Fibroblast of skin of scalp (primary cell): ENCODE measurements at regions not wholly inside any gene's neighbourhood (a gene's known extent, or its start where the extent isn't known, plus 50 kb on each side); places are given as distances from the start of the nearest gene placed in this dataset.
"Not testable (repeated sequence)": the region's sequence is repeated elsewhere in the genome, so short reads cannot be mapped to it uniquely, and the experiment has no call there.

ENCODE experiments used
- DNase-seq: peaks from one replicate; pipeline ENCODE4 v3.0.0-alpha.2; 2013

DNA sequence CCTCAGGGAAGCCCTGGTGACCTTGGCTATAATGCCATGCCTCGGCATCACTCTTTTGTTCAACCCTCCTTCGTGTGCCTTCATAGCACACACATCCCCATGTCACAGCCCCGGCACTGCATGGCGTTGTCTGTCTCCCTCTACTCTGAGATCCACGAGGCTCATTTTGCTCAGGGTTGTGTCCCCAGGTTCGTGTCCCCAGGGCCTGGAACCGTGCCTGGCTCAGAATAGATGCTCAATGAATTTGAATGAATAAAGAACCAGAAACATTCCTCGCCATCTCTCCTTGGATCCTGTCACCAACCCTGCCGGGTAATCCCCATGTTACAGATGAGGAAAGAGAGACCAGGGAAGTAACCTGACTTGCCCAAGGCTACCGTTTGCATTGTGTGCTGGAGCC lies 177.3 kb downstream of the PTPRU start:
- no peak for DNase-seq

DNA sequence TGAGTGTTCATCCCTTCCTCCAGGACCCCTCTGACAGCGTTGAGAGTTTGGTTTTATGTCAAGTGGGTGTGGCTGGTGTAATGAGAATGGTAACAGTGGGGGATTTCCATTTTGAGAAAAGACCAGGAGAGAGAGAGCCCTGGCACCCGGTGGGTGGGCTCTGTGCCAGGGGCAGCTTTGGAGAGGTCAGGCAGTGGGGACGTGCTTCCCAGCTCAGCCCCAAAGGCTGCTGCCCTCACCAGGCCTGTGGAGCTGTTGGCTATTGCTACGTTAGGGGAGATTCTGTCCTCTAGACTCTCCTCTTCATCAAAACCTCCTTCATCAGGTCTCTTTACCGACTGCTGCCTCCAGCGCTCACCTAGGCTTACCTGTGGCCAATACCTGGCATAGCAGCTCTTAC lies 176.3 kb downstream of the PTPRU start:
- DNase-seq: no peak

DNA sequence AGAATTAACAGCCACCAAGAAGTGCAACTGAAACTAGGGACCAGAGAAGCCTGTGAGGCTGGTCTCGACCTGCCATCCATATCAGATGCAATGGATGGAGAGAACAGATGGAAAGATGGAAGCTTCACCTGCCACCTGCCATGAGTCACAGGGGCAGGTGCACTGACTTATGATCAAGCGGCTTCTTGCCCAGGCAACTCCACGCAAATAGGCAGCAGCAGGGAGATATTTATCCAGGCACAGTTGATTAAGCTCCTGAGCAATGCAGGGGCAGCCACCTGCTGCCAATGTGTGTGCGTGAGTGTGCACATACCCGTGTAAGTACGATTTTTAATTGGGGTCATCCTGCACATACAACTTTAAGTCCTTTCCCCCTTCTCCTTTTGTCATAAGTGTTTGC lies 174.2 kb downstream of the PTPRU start:
- no peak for DNase-seq

DNA sequence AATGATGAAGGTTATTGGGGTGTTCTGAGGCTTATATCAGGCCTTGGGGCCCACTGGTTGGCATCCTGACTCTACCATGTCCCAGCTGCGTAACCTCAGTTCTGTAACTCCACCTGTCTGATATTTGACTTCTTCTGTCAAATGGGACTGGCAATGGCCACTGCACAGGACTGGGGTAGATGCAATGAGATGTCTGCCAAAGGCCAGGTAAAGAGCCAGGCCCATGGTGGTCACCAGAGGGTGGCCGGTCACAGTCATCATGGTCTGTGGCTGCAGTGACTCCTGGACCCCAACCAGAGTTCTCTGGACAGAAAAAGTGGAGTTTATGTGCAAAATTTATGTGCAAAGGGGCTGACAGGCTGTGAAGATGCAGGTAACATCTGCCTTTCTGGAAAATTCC lies 173.3 kb downstream of the PTPRU start:
- DNase-seq: no peak

DNA sequence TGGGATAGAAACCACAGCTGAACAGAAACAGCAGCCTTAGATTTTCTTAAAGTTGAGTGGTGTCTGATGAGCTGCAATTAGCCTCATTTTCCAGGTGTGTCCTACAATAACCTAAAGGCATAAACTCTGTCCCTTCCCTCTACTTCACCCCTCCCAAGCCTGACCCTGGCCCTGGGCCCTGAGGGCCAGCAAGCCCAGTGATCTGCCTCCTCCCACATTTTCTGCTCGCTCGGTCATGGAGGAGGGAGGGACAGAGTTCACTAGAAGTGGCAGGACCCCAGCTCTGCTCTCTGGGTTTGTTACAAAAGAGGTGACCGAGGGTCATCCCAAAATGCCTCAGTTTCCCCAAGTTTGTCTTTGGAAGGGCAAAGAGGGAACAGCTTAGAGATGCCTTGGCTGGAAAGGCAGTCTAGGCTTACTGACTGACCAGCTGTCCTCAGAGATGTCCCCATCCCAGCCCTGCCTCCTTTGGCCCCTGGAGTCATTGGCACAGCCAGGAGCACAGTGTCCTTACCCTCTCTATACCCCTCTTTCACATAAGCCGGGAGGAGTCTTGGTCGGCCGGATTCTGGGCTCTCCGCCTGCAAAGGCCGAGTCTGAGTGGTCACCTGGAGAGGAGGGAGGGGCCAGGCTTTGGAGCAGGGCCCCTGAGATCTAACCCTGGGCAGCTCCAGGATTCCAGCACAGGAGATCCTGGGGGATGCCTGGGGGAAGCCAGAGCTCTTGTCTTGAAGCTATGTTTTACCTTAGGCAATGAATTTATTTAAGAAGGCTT lies 172.7 kb downstream of the PTPRU start:
- no peak for DNase-seq

DNA sequence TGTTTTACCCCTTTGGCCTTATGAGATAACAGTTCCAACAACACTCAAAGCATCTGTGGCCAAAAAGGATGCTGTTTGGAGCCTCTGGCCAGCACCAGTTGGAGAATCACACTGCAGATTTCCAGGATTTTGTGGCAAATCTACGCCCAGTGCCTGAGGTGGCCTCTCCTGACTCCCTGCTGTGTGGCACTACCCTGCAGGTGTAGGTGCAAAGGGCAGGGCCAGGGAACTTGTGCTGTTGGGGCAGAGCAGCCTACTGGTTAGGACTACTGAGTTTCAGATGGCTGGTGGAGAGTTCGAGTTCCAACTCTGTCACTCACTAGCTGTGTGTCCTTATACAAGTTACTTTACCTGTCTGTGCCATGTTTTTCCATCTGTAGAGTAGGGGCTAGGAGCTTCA lies 170.5 kb downstream of the PTPRU start:
- no peak for DNase-seq

DNA sequence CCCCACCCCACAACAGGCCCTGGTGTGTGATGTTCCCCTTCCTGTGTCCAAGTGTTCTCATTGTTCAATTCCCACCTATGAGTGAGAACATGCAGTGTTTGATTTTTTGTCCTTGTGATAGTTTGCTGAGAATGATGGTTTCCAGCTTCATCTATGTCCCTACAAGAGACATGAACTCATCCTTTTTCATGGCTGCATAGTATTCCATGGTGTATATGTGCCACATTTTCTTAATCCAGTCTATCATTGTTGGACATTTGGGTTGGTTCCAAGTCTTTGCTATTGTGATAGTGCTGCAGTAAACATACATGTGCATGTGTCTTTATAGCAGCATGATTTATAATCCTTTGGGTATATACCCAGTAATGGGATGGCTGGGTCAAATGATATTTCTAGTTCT lies 163.9 kb downstream of the PTPRU start:
- not testable (repeated sequence) for DNase-seq

DNA sequence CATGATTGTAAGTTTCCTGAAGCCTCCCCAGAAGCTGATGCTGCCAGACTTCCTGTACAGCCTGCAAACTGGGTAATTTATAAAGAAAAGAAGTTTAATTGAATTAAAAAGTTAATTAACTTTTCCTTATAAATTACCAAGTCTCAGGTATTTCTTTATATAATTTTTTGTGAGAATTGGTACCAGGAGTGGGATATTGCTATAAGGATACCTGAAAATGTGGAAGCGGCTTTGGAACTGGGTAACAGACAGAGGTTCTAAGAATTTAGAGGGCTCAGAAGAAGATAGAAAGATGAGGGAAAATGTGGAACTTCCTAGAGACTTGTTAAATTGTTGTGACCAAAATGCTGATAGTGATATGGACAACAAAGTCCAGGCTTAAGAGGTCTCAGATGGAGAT lies 163.1 kb downstream of the PTPRU start:
- DNase-seq: no peak

DNA sequence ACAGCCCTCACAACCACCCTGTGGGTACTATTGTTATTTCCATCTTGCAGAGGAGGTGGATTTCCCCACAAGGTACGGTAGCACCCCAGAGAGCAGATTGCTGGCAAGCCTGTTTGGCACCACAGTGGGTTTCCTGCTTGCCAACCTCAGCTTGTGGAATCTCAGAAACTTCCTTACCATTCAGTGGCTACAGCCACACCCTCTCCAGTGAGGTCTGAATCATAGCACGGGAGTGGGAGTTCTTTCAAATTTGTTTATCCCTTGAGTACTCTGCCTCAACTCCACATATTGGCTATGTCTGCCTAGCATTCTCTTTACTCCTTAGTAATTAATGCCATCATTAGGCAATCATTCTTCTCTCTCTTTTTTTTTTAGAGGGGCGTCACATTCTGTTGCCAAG lies 162.1 kb downstream of the PTPRU start:
- no peak for DNase-seq

DNA sequence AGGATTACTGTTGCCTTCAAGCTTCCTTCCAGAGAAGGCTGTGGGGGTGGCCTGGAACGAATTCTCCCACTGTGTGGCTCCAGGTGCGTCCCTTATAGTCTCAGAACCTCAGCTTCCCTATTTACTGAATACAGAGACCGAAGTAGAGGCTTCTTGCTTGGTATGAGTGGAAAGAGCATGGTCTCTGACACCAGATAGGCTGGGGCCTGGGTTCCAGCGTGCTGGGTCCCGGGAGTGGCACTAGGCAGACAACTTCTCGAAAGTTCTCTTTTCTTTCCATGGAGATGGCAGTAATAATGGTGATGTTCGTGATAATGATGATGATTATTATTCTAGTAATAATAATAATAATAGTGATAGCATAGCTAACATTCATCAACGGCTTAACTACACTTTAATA lies 161.7 kb downstream of the PTPRU start:
- DNase-seq: no peak

DNA sequence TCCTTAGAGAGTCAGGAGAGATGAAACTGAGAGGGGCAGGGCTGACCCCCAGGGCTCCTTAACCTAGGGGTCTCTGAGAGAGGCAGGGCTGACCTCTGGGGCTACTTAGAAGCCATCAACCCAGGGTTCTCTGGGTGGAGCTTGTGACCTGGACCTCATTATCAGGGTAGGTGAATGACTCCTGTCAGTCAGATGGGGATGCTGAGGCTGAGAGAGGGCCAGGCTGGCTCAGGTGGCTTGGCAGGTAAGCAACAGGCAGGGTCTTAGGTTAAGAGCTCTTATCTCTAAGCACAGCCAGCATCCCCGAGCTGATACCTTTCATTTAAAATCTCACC lies 160.9 kb downstream of the PTPRU start:
- DNase-seq: no peak

DNA sequence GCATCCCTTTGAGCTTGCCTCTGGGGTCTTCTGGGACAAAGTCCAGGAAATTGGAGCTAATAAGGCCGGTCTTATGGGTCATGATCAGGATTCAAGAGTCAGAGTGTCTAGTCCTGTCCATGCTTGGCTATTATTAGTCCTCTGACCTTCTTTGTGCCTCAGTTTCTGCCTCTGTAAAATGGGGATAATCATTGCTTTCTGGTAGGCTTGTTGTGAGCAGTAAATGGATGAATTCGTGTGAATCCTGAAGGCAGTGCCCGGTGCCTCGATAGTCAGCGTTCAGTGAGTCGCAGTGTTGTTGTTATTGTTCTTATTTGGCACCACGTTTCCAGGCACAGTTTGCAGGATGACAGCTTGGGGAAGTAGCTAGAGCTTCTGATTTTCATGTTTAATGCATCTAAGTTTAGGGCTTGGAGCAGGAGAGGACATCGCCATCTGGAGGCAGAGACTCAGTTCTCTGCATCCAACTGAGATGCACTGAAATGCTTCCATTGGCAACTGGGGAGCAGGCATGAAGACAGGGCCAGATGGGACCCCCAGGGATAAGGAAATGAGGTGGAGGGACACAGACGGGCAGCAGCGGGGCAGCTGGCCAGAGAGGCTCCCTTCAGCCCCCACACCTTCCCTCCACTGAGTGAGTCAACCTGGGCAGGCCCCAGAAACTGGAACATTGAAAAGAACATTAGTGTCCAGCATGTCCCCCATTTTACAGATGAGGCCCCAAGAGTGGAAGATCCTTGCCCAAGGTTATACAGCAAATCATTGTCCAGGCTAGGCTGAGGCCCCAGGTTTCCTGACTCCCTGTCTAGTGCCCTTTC lies 160.3 kb downstream of the PTPRU start:
- DNase-seq: no peak

DNA sequence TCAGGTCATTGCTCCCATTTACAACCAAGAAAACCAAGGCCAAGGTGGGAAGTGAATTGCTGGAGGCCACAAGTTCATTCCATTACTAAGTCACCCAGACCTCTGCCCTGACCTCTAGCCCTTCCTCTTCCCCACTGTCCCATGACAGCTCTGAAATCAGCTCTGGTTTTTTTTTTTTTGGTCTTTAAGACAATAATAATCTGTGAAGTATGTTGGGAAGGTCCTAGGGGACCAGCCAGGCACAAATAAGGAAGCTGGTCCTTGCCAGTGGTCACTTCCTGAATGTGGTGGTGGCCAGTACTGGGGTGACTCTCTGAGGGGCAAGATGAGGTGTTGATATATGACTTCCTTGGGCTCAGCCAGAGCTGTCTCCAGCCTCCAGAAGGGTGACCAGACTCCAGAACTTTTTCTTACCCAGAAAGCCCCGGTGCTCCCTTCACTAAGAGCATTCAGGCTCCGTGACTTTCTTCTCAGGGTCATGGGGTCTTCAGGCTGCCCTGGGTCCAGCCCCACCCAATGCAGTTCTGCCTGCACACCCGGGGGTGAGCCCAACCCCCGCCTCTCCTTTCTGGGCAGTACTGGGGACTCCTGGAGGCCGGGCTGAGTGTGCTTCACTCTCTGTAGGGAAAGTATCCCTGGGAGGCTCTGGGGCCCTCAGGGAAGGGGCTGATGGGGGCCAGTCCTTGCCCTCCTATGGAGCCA lies 159.6 kb downstream of the PTPRU start:
- no peak for DNase-seq

DNA sequence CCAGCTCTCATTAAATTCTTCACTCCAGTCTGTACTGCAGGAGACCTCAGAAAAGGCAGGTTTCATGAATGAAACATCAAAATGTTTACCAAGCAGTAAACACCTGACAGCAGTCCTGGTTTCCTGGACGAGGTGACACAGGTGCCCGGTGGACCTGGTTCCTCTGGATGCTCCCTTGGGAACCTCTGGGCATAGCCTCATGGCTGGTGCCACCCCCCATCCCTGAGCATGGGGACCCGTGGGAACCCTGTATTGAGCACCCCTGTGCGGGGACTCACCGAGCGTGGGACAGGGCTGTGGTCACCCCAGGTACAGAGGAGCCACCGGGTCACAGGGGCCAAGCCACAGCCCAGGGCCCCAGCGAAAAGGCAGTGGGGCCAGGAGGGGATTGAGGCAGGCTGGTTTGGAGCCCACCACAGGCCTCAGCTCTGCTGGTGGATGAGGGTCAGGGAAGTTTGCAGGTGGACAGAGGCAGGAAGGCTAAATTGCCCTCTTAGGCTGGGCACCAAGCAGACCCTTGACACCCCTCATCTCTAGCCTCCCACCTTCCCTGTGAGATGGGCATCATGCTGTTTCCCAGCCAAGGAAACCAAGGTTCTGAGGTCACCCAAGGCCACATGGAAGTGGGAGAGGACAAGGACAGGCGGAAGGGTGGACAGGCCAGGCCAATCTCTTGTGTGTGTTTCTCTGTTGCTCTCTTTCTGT lies 158.4 kb downstream of the PTPRU start:
- no peak for DNase-seq

DNA sequence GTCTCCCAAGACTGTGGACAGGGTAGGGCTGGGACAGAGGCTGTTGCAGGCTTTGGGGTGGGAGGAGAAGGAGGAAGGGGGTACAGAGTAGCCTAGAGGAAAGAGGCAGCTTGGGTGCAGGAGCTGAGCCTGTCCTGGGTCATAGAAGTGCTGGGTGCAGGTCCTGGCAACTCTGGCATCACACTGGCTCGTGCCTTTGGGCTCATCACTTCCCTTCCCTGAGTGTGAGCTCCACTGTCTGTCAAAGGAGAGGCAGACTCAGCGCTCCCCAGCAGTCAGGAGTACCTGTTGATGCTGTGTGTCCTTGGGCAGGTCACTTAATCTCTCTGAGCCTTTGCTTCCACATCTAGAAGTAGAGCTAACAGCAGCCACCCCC lies 157.1 kb downstream of the PTPRU start:
- no peak for DNase-seq

DNA sequence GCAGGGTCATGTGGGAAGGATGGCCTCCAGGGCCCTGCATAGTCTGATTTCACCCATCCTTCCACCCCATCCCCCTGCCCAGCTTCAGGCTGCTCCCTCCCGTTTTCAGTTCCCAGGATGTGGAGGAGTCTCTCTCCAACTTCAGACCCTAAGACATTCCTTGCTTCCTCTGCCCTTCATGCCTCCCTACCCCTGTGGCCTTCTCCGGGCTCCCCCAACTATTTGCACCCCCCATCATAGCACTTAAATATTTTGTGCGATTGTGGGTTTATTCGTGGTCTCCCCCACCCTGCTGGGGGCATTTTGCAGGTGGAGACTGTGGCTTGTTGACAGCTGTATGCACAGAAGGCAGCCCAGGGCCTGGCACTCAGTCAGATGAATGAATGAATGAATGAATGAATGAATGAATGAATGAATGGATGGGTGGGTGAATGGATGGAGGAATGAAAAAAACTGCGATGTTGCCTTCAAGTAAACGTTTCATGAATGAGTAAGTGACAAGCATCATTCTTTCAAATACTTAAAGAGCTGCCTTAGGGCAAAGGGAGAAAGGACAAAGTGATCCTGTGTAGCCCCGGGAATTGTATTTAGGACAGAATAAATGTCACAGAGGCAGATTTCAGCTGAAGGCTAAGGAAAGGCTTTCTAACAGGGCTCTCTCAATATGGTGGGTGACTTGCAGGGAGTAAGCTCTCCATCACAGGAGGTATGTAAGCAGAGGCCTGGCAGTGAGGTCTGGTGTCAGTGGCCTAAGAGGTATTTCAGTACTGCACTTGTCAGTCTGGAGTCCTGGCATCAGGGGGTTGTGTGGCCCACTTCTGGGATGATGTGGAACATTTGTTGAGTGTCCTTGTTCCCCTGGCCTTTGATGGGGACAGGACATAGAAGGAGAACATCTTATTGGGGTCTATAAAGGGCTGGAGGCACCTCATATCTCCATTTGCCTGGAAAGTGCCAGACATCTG lies 156.4 kb downstream of the PTPRU start:
- DNase-seq: no peak

DNA sequence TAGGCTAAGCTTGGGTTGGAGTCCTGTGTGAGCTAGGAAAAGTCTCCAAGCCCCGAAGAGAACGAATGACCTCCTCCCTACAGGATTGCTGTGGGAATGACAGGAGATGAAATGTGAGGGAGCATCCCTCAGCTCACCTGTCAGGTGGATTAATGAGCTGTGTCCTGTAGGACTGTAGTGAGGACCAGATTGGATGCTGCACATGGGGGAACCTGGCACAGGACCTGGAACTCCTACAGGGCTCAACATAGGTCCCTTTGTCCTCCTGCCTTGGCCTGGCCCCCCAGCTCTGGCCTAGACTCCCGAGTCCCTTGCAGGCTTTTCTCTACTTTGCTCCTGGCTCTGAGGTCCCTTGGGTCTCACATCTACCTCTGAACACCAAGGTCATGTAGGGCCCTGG lies 155.7 kb downstream of the PTPRU start:
- no peak for DNase-seq

DNA sequence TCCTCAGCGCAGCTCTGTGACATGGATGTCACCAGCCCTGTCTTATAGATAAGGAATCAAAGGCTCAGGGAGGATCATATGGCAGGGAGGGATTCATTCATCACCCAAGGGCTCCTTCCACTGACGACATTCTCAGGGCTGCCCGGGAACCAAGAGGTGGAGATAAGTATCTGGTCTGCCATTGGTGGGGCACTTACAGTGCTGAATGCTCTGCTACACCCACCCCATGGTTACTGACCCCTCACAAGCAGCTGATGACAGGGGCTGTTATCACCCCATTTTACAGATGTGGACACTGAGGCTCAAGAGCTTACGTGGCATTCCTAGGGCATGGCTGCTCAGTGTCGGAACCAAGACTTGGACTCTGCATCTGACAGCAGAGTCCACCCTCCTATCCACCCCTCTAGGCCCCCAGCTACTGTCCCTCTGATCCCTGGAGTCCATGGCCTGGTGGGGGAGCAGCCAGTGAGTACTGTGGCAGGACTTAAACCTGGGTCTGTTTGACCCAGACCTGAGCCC lies 155.1 kb downstream of the PTPRU start:
- no peak for DNase-seq

DNA sequence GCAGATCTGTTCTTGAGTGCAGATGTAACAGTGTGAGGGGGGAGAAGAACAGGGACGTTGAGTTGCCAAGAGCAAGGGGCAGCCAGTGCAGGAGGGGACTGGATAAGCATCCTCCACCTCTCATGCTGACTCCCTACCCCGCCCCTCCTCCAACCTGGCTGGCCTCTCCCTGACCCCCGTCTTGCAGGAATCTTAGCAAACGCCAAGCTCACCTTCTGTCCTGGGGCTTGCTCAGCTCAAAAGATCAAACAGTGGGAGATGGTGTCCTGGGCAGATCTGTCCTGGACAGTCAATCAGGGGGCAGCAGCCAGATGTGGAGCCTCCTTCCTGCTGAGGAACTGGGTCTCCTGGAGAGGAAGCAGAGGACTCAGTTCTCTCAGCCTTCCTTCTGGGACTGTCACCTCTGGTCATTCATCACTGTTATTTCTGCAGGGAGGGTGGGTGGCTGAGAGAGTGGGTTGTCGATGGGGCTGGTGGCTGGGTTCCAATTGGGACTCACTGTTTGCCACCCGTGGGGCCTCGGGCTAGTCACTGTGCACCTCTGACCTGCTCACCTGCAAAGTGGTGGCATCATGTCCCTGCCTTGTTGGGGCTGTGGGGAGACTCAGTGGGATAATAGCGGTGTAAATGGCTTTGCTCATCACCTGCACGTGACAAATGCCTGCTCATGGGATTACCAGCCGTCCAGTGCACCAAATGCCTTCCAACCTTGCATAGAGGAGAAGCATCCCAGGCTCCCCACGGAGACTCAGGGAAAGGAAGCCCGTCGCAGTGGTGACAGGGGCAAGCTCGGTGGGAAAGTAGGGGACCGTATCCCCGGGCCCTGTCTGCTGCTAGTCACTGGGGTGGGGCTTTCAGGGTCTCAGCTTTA lies 154.4 kb downstream of the PTPRU start:
- no peak for DNase-seq

DNA sequence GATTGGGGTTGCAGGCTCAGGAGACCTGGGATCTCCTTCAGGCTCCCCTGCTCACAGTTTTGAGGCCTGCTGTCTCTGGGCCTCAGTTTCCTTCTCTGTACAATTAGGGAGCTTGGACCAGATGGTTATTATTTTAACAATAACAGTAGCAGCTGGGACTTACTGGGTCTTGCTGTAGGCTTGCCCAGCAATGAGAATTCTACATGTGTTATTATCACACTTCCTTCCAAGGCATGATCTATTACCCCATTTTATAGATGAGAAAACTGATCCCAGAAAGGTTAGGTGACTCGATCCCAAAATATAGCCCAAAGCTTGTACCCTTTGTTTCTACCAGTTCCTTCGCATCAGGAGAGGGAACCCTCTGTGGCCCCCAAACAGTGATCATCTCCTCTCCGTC lies 153.8 kb downstream of the PTPRU start:
- no peak for DNase-seq
